ENCODE measurements at regions not wholly inside any gene's neighbourhood (a gene's known extent, or its start where the extent isn't known, plus 50 kb on each side); places are given as distances from the start of the nearest gene placed in this dataset.

- Histone ChIP-seq H3K9me3 (ENCODE audit: control insufficient read depth, insufficient read depth, low read length) (no peaks in the 10 kb centered on the region), H2BK5ac (ENCODE audit: low read depth, low read length, poor library complexity, severe bottlenecking) (no peak overlapping the region), H3K27ac (ENCODE audit: insufficient read depth, low read length) (no peak overlapping the region), H3K56ac (ENCODE audit: extremely low read depth, insufficient read depth, low read length) (no peak overlapping the region), H3K4ac (ENCODE audit: low read depth, low read length) (no peak overlapping the region), H4K91ac (ENCODE audit: insufficient read depth, low read depth, low read length) (no peak overlapping the region), H3K4me2 (ENCODE audit: low read depth, low read length) (no peak overlapping the region), H2BK20ac (ENCODE audit: low read depth, low read length) (no peak overlapping the region), H2BK120ac (ENCODE audit: low read depth, low read length) (no peak overlapping the region), H3K18ac (ENCODE audit: low read depth, low read length) (no peak overlapping the region), H2AK9ac (replicated peaks; ENCODE audit: low read depth, low read length, poor library complexity) (no peak overlapping the region), H3K27me3 (ENCODE audit: control insufficient read depth, insufficient read depth, low read length) (no peaks in the 10 kb centered on the region), H4K8ac (ENCODE audit: low read depth in 2 of 2, low read length in 2 of 2) (no peak overlapping the region), H4K20me1 (ENCODE audit: insufficient read depth, low read length) (no peaks in the 10 kb centered on the region), H2BK15ac (ENCODE audit: low read depth, low read length) (no peak overlapping the region), H3K4me3 (ENCODE audit: insufficient read depth, low read depth, low read length) (no peak overlapping the region), H3K79me1 (ENCODE audit: low read depth in 1 of 2, low read length in 2 of 2) (no peaks in the 10 kb centered on the region), H3K36me3 (ENCODE audit: control insufficient read depth, insufficient read depth, low read length) (no peaks in the 10 kb centered on the region), H3K23ac (ENCODE audit: low read depth, low read length) (no peak overlapping the region), H3K9me1 (ENCODE audit: insufficient read depth, low read length) (no peaks in the 10 kb centered on the region), H3K14ac (replicated peaks; ENCODE audit: low read depth, low read length) (no peak overlapping the region), H2AK5ac (ENCODE audit: low read depth, low read length) (no peak overlapping the region), H4K5ac (ENCODE audit: low read depth, low read length) (no peak overlapping the region), H2AFZ (replicated peaks; ENCODE audit: low read length, poor library complexity) (no peak overlapping the region), H3K4me1 (ENCODE audit: control insufficient read depth, insufficient read depth, low read length) (no peaks in the 10 kb centered on the region), H3K9ac (ENCODE audit: low read depth, low read length) (no peak overlapping the region)
- TF ChIP-seq MXI1 (IDR thresholded peaks at IDR 0.05; ENCODE audit: borderline replicate concordance, low read depth, low read length) = no peak
- no peak for TF ChIP-seq RAD21 (IDR thresholded peaks at IDR 0.05; ENCODE audit: low read length)
- TF ChIP-seq CHD1 (IDR thresholded peaks at IDR 0.05; ENCODE audit: low read depth, low read length) = no peak
- TF ChIP-seq ELK1 (IDR thresholded peaks at IDR 0.05; ENCODE audit: borderline replicate concordance, low read depth, low read length) = no peak
- no peak for TF ChIP-seq MAZ (IDR thresholded peaks at IDR 0.05; ENCODE audit: borderline replicate concordance, low read depth, low read length)
- TF ChIP-seq CTCF (conservative IDR thresholded peaks at IDR 0.05; ENCODE audit: low read depth, low read length) = no peak
- no peak for TF ChIP-seq CEBPB (IDR thresholded peaks at IDR 0.05; ENCODE audit: low read depth, low read length)
- no TSS peak for BruUV-seq (replicated peaks)
- CTCF ChIA-PET = no interaction called here
- ATAC-seq (ENCODE audit: low read depth) = no peak
- dilution Hi-C loops (cut with HindIII; ENCODE audit: low sequenced_read_pairs, unreplicated experiment) = no loop called here
- POLR2A ChIA-PET (ENCODE audit: unreplicated experiment) = no interaction called here
- intact Hi-C loops (cut with micrococcal nuclease) = no loop called here
- DNase-seq = no peak
- in situ Hi-C loops (cut with MboI; ENCODE audit: low sequenced_read_pairs) = no loop called here
- WGBS, 2 experiments (ENCODE audit: extremely low coverage in 2 of 2, insufficient read length in 1 of 2) = no CpG with 5 or more reads among the region's 6 CpGs
These were observed 334.3 kb upstream of the OR4E1 start for GRCh38 chr14:22007784-22008412.

All from IMR-90 (cell line).